RKO (cell line): ENCODE measurements at regions not wholly inside any gene's neighbourhood (a gene's known extent, or its start where the extent isn't known, plus 50 kb on each side); places are given as distances from the start of the nearest gene placed in this dataset.
A peak's percentile ranks its signal among the peaks of the same experiment; 100 is the strongest.
"Not testable (repeated sequence)": the region's sequence is repeated elsewhere in the genome, so short reads cannot be mapped to it uniquely, and the experiment has no call there.

Experiments
- DNase-seq: peaks from one replicate; pipeline ENCODE4 v3.0.0-alpha.2; 2016; ENCODE audit warnings: low spot score

- DNase-seq: no peak
These were observed 402.4 kb upstream of the PTGER4 start for GRCh38 chr5:40277161-40277906.

- DNase-seq: no peak
These were observed 403.2 kb upstream of the PTGER4 start for GRCh38 chr5:40276426-40277102.

- DNase-seq: no peak
These were observed 405.1 kb upstream of the PTGER4 start for GRCh38 chr5:40274568-40274967.

GRCh38 chr5:40273936-40274335 lies 405.8 kb upstream of the PTGER4 start:
- no peak for DNase-seq

GRCh38 chr5:40271476-40271875 lies 408.2 kb upstream of the PTGER4 start:
- DNase-seq: no peak

- DNase-seq: no peak
These were observed 409.4 kb upstream of the PTGER4 start for GRCh38 chr5:40270274-40270845.

- no peak for DNase-seq
These were observed 411.6 kb upstream of the PTGER4 start for GRCh38 chr5:40268088-40268487.

GRCh38 chr5:40266952-40267351 lies 412.8 kb upstream of the PTGER4 start:
- DNase-seq: no peak

- DNase-seq: no peak
These were observed 417.7 kb upstream of the PTGER4 start for GRCh38 chr5:40261984-40262383.

GRCh38 chr5:40260361-40260760 lies 419.4 kb upstream of the PTGER4 start:
- no peak for DNase-seq

GRCh38 chr5:40258222-40258621 lies 421.5 kb upstream of the PTGER4 start:
- DNase-seq: no peak

- DNase-seq: no peak
These were observed 439.0 kb upstream of the PTGER4 start for GRCh38 chr5:40240671-40241070.

GRCh38 chr5:40240111-40240510 lies 439.6 kb upstream of the PTGER4 start:
- peak; percentile 70 for DNase-seq

- no peak for DNase-seq
These were observed 441.5 kb upstream of the PTGER4 start for GRCh38 chr5:40238066-40238745.

- DNase-seq: no peak
These were observed 444.0 kb upstream of the PTGER4 start for GRCh38 chr5:40235471-40236400.

GRCh38 chr5:40233268-40233667 lies 446.4 kb upstream of the PTGER4 start:
- DNase-seq: no peak

GRCh38 chr5:40227931-40228330 lies 451.8 kb upstream of the PTGER4 start:
- DNase-seq: no peak

GRCh38 chr5:40227366-40227765 lies 452.3 kb upstream of the PTGER4 start:
- DNase-seq: no peak

GRCh38 chr5:40226906-40227305 lies 452.8 kb upstream of the PTGER4 start:
- no peak for DNase-seq

GRCh38 chr5:40225147-40225546 lies 454.6 kb upstream of the PTGER4 start:
- not testable (repeated sequence) for DNase-seq

- peak; percentile 4 for DNase-seq
These were observed 455.3 kb upstream of the PTGER4 start for GRCh38 chr5:40224421-40224820.
